ENCODE measurements at regions not wholly inside any gene's neighbourhood (a gene's known extent, or its start where the extent isn't known, plus 50 kb on each side); places are given as distances from the start of the nearest gene placed in this dataset.

GRCh38 chr1:228664399-228664914 is 70.8 kb upstream of the RHOU start:
- TF ChIP-seq ZBTB48 (tag by site-specific recombination; IDR thresholded peaks at IDR 0.05) (no peak), PRDM10 (tag by site-specific recombination; IDR thresholded peaks at IDR 0.05) (no peak), YY1 (tag by site-specific recombination; IDR thresholded peaks at IDR 0.05) (peak; percentile 59; the same call in 1 of the 2 replicates), CTCF (tag by site-specific recombination; IDR thresholded peaks at IDR 0.05) (peak; percentile 90), ZNF707 (tag by site-specific recombination; IDR thresholded peaks at IDR 0.05) (no peak), ZNF404 (tag by site-specific recombination; IDR thresholded peaks at IDR 0.05) (no peak), ZBTB26 (tag by site-specific recombination; optimal IDR thresholded peaks at IDR 0.05) (no peak), ZNF398 (tag by site-specific recombination; IDR thresholded peaks at IDR 0.05) (no peak)
